Breast epithelium (tissue), 4 donors: ENCODE measurements at regions not wholly inside any gene's neighbourhood (a gene's known extent, or its start where the extent isn't known, plus 50 kb on each side); places are given as distances from the start of the nearest gene placed in this dataset.

Experiments used
- DNase-seq, 2 donors: peaks; one replicate each; pipeline ENCODE4 v3.0.0-alpha.2; 2019; ENCODE audit warnings: low spot score in 2 of 2
- H3K27ac ChIP-seq, 2 donors: fragments of 200-600 bp; sonication (generic) in 1 of 2; one replicate each; pipeline ENCODE4 v1.5.1; 2016 to 2019; ENCODE audit warnings: mild to moderate bottlenecking in 1 of 2
- H3K27me3 ChIP-seq, 2 donors: fragments of 200-600 bp; sonication (generic) in 1 of 2; one replicate each; pipeline versions ENCODE4 v1.5.1 to v1.6.0; 2017 to 2019; ENCODE audit warnings: control low read depth in 1 of 2, mild to moderate bottlenecking in 1 of 2
- H3K36me3 ChIP-seq: fragments of 200-600 bp; one replicate; pipeline ENCODE4 v1.5.1; 2019
- H3K4me1 ChIP-seq, 2 donors: fragments of 200-600 bp; sonication (generic); one replicate each; pipeline ENCODE4 v1.5.1; 2016 to 2019; ENCODE audit warnings: control low read depth in 1 of 2
- H3K4me3 ChIP-seq, 3 donors: fragments of 200-600 bp; sonication (generic); 1 replicate in 2 of 3; 2 replicates in 1 of 3; pipeline ENCODE4 v1.5.1; 2016 to 2019; ENCODE audit warnings: mild to moderate bottlenecking in 3 of 3, moderate library complexity in 2 of 3
- H3K9me3 ChIP-seq, 2 donors: fragments of 200-600 bp; sonication (generic) in 1 of 2; one replicate each; pipeline ENCODE4 v1.5.1; 2016 to 2019; ENCODE audit warnings: control low read depth in 1 of 2
- CTCF ChIP-seq, 3 donors: fragments of 450-650 bp; IDR thresholded peaks; one replicate each; pipeline ENCODE4 v1.5.1; 2016 to 2017; ENCODE audit warnings: antibody characterized with exemption in 3 of 3, mild to moderate bottlenecking in 3 of 3, moderate library complexity in 3 of 3
- POLR2A ChIP-seq: fragments of 450-650 bp; IDR thresholded peaks from one replicate; pipeline ENCODE4 v1.6.1; 2016; ENCODE audit warnings: antibody characterized with exemption, mild to moderate bottlenecking, moderate library complexity
- POLR2AphosphoS5 ChIP-seq, 3 donors: sonication (generic); formaldehyde crosslinking; IDR thresholded peaks; one replicate each; pipeline ENCODE4 v1.6.1; 2017; ENCODE audit warnings: antibody characterized with exemption in 3 of 3
- intact Hi-C: fragments of 100-400 bp; cut with DNase I; formaldehyde crosslinking; loops from one replicate; pipeline ENCODE4 v1.15.1; 2023; ENCODE audit warnings: low total_unique reads

DNA sequence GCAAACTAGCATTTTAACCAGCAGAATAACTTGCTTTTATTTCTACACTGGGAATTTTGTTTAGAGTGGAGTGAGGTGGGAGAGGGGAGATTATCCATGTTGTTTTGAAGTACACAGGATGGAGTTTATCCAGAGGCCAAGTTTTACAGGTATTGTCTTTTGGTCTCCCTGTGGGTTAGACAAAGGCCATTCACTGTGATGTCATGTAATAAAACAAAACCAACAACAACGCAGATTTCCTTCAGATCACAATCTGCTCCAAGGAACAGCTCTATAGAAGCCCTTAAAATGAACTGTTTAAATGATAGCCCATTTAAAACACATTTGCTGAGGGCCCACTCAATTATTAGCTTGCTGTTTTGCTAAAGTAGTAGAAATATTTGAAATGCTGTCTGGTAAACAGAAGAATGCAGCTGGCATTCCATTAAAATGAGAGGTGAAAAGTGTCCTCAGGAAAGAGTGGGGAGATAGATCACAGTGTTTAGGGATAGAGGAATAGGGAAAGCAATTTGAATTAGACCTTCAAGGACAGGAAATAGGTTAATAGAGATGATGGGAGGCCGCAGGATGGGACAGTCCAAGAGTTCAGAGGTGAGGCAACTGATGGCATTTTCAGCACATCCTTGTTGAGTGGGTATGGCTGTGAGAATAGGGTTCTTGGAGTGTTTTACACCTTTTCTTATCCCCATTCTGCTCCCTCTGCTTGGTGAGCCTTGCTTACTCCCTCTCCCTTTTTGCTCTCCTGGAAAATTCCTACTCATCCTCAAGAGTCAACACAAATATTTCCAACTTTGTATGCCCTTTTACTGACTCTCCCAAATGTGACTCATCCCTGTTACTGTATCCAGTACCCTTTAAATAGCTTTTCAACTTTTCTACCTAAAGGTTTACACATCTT is 140.1 kb upstream of the NR3C1 start:
- Histone ChIP-seq H3K27ac (no peak overlapping the region), H3K4me3 (no peak overlapping the region), H3K27me3 (no peaks in the 10 kb centered on the region), H3K4me1 (no peaks in the 10 kb centered on the region), H3K9me3 (peaks cover 0 to 16% of the 10 kb centered on the region in 2 donors), H3K36me3 (no peaks in the 10 kb centered on the region)
- intact Hi-C loops = no loop called here
- TF ChIP-seq POLR2A = no peak
- no peak for TF ChIP-seq POLR2AphosphoS5 (IDR thresholded peaks at IDR 0.05)
- no peak for TF ChIP-seq CTCF (IDR thresholded peaks at IDR 0.05)
- no peak for DNase-seq

- no peaks in the 10 kb centered on the region for H3K27me3 ChIP-seq
- H3K4me3 ChIP-seq = no peak overlapping the region
- TF ChIP-seq CTCF (IDR thresholded peaks at IDR 0.05) = no peak
- no peak overlapping the region for H3K27ac ChIP-seq
- no peaks in the 10 kb centered on the region for H3K36me3 ChIP-seq
- intact Hi-C loops = no loop called here
- no peak for DNase-seq
- H3K4me1 ChIP-seq = no peaks in the 10 kb centered on the region
- peaks cover 0 to 16% of the 10 kb centered on the region in 2 donors for H3K9me3 ChIP-seq
Measured at GRCh38 chr5:143542798-143543144, 139.3 kb upstream of the NR3C1 start.

DNA sequence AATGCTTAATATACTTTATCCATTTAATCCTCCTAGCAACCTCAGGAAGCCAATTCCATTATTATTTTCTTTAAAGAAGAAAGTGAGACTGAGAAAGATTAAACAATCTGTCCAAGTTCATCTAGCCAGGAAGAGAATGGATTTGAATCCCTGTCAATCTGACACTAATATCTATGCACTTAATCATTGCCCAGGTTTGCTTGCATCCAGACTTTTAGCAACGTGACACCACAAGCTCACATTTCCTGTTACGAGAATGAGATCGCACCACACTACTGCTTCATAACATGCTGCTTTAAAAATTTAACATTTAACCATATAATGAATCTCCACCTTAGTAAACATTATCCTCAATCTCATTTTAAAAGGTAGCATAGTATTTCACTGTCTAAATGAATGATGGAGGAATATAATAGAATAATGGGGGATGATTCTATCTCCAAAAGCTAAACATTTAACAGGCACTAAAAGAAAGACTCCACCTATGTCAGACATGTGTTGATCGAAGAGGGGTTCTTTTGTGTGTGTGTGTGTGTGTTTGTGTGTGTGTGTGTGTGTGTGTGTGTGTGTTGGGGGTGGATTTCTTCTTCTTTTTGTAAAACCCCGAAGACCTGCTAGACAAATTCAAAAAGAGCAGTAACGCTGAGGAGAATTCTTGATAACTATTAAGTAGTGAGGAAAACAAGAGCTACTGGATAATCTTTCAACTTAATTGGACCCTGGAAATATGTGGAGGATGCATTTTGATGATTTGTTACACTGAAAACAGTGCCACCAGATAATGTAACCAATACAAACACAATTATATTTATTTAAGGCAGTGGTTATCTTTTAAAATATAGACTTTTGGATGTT is 138.7 kb upstream of the NR3C1 start:
- no peak for TF ChIP-seq POLR2A
- no peaks in the 10 kb centered on the region for H3K4me1 ChIP-seq
- H3K27ac ChIP-seq = no peak overlapping the region
- H3K36me3 ChIP-seq = no peaks in the 10 kb centered on the region
- H3K27me3 ChIP-seq = no peaks in the 10 kb centered on the region
- no peak for DNase-seq
- intact Hi-C loops = no loop called here
- no peak overlapping the region for H3K4me3 ChIP-seq
- H3K9me3 ChIP-seq = peaks cover 0 to 13% of the 10 kb centered on the region in 2 donors

DNA sequence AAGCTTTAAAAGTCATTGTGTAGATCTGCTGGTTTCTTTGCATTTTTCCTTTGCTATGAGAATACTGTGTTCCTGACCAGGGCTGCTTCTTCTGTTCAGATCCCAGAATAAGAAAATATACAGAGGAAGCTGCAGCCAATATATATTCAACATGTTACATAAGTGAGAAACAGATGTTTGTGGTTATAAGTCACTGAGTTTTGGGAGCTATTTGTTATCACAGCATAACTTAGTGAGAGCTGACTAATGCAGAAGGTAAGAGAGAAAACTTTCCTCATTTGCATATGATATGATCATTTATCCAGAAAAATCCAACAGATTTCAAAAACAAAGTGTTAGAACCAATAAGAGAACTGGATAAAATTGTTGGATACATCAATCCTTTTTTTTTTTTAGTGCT is 136.3 kb upstream of the NR3C1 start:
- Histone ChIP-seq H3K4me3 (no peak overlapping the region), H3K27ac (no peak overlapping the region), H3K36me3 (no peaks in the 10 kb centered on the region), H3K27me3 (no peaks in the 10 kb centered on the region), H3K4me1 (no peaks in the 10 kb centered on the region), H3K9me3 (peaks cover 0 to 9% of the 10 kb centered on the region in 2 donors)
- intact Hi-C loops = no loop called here
- DNase-seq = no peak
- TF ChIP-seq CTCF (IDR thresholded peaks at IDR 0.05) (no peak), POLR2AphosphoS5 (IDR thresholded peaks at IDR 0.05) (no peak), POLR2A (no peak)

- no peak for DNase-seq
- no peaks in the 10 kb centered on the region for H3K4me1 ChIP-seq
- TF ChIP-seq POLR2A (no peak), CTCF (IDR thresholded peaks at IDR 0.05) (no peak), POLR2AphosphoS5 (IDR thresholded peaks at IDR 0.05) (no peak)
Measured at GRCh38 chr5:143537056-143537455, 133.6 kb upstream of the NR3C1 start.

More at GRCh38 chr5:143537056-143537455, 133.6 kb upstream of the NR3C1 start:
- Histone ChIP-seq H3K9me3 (peaks cover 0 to 9% of the 10 kb centered on the region in 2 donors), H3K27me3 (no peaks in the 10 kb centered on the region), H3K27ac (no peak overlapping the region), H3K36me3 (no peaks in the 10 kb centered on the region), H3K4me3 (no peak overlapping the region)
- intact Hi-C loops = no loop called here
